GM20000 (cell line): ENCODE measurements at regions not wholly inside any gene's neighbourhood (a gene's known extent, or its start where the extent isn't known, plus 50 kb on each side); places are given as distances from the start of the nearest gene placed in this dataset.

ENCODE experiments used
- DNase-seq: peaks from one replicate; pipeline ENCODE4 v3.0.0; 2012; ENCODE audit warnings: low spot score
- TF ChIP-seq, protein P1 (sequence below): IDR thresholded peaks from 2 replicates; pipeline ENCODE4 v1.5.1; 2012; ENCODE audit warnings: mild to moderate bottlenecking, control low read depth; ENCODE audit errors: extremely low read depth, missing control alignments

DNA sequence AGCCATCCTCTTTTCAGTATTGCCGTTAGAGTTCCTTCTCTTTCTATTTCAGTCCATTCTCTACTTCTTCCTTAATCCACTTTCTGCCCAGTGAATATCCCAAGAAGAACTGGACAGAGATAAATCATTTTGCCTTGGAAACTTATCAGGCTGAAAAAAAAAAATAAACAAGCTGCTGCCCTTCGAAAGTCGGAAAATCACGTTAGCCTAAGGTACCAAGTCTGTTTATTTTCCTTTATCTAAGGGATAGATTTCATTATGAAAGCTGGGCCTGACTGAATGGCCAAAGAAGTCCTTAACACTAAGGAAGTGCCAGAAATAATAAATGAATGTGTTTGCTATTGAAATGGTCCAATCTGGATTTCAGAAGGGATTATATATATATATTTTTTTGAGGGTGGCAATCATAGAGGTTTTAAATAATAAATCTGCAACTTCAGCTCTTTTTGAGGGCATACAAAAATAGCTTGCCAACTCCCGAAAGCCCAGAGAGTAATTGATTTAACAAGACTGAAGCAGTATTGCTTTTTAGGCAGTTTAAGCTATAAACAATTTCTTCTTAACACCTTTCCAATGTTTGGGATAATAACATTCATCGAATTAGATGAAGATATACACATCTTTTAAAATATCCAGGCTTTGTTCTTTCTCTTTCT is 127.0 kb upstream of the STMND1 start:
- no peak for DNase-seq
- TF ChIP-seq, protein P1, sequence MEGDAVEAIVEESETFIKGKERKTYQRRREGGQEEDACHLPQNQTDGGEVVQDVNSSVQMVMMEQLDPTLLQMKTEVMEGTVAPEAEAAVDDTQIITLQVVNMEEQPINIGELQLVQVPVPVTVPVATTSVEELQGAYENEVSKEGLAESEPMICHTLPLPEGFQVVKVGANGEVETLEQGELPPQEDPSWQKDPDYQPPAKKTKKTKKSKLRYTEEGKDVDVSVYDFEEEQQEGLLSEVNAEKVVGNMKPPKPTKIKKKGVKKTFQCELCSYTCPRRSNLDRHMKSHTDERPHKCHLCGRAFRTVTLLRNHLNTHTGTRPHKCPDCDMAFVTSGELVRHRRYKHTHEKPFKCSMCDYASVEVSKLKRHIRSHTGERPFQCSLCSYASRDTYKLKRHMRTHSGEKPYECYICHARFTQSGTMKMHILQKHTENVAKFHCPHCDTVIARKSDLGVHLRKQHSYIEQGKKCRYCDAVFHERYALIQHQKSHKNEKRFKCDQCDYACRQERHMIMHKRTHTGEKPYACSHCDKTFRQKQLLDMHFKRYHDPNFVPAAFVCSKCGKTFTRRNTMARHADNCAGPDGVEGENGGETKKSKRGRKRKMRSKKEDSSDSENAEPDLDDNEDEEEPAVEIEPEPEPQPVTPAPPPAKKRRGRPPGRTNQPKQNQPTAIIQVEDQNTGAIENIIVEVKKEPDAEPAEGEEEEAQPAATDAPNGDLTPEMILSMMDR = no peak

GRCh38 chr6:16974387-16974673 is 127.5 kb upstream of the STMND1 start:
- no peak for DNase-seq
- TF ChIP-seq, protein P1 = no peak

DNA sequence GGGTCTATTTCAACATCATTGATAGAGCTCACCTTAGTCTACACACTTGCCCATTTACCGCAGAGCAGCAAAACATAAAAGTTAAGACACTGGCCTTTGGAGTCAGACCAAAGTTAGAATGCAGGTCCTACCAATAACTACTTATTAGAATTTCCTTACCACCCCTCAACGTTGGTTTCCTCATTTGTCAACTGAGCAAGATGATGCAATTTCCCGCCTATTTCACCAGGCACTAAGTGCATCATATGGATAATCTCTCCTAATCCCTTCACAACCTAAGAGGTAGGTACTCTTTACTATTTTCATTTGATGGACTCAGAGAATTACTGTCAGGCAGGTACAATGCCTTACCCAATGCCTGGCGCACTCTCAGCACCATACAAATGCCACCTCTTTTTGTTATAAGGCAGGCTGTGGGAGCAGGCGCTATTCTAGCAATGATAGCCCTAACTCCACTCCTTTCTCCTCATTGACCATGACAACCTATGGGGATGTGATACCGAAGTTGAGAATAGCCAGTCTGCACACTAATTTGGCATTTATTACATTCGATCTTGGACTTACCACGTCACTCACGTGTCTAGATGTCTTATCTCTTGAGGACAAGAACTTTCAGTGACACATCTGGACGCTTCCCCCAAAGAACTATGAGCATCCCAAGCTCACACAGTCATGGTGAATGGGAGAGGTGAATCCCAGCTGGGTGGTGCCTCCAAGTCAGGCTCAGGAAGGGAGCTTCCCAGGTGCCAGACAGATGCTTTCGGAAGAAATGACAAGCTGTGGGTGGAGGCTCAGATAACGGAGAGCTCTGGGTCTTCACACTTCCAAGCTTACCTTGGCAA is 128.1 kb upstream of the STMND1 start:
- DNase-seq = no peak
- TF ChIP-seq, protein P1 = no peak

- TF ChIP-seq, protein P1 = no peak
- no peak for DNase-seq
These were observed 128.8 kb upstream of the STMND1 start for GRCh38 chr6:16973051-16973450.

DNA sequence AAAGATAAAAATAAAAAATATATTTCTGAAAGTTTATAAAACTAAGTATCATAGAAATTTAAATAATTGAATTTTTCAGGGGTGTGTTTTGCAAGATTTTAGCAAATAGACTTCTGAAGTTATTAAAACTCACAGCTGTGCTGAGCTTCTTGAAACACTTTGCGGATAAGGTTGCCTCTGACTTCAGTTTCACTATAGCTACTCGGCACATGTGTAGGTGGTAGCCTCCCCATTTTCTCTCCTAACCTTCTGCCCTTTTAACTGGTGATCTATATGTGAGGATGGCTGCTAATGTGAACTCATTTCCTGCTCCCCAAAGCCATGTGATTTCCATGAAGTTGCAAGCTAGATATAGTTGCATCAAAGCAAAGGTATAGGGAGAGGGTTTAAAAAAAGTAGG is 129.3 kb upstream of the STMND1 start:
- TF ChIP-seq, protein P1 = no peak
- no peak for DNase-seq

DNA sequence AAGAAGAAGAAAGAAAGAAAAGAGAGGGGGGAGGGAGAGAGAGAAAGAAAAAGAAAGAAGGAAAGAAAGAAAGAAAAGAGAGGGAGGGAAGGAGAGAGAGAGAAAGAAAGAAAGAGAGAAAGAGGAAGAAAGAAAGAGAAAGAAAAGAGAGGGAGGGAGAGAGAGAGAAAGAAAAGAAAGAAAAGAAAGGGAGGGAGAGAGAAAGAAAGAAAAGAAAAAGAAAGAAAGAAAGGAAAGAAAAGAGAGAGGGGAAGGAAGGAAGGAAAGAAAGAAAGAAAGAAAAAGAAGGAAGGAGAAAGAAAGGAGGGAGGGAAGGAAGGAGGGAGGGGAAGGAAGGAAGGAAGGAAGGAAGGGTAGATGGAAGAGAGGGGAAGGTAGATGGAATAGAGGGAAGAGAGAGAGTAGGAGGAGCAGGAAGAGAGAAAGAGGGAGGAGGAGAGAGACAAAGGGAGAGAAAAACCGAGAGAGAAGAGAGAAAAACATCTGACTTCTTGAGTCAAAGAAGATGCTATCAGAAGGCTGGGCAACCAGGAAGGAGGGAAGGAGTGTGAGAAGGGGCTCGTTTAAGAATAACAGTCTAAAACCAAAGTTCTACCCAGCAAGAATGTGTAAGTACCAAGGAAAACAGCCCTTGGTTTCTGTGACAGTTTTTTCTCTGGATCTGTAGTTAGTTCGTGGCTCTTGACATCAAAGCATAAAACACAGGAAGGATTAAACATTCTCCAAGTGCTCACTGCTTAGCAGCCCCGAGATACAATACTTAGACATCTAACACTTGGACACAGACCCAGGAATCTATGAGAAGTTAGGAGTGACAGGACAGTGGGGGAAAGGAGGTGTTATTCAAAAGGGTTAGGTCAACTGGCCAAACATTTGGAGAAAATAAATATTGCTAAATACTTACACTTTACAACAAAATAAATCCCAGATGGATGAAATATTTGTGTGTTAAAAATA is 131.9 kb upstream of the STMND1 start:
- DNase-seq = no peak
- TF ChIP-seq, protein P1 = no peak

- TF ChIP-seq, protein P1 = no peak
- DNase-seq = no peak
These were observed 133.7 kb upstream of the STMND1 start for GRCh38 chr6:16968101-16968500.
